ENCODE measurements at regions not wholly inside any gene's neighbourhood (a gene's known extent, or its start where the extent isn't known, plus 50 kb on each side); places are given as distances from the start of the nearest gene placed in this dataset.

DNA sequence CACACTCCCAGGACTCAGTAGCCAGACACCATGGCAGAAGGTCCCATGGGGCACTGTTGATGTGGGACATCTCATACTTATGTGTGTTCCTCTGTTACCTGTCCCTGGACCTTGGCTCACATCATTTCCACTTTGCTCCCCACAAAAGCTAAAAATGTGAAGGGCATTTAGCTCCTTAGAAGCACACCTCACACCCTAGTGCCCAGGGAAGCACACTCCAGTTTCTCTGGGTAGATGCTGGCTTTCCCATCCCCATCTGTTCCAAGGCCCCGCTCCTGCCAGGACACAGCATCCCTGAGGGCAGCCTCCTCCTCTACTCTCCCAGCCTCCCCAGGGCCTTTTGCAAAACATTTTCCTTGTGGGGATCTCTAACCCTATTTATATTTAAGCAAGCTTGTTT is 572.4 kb upstream of the MGMT start:
- no peak for DNase-seq (ENCODE audit: low read depth, low spot score)

DNA sequence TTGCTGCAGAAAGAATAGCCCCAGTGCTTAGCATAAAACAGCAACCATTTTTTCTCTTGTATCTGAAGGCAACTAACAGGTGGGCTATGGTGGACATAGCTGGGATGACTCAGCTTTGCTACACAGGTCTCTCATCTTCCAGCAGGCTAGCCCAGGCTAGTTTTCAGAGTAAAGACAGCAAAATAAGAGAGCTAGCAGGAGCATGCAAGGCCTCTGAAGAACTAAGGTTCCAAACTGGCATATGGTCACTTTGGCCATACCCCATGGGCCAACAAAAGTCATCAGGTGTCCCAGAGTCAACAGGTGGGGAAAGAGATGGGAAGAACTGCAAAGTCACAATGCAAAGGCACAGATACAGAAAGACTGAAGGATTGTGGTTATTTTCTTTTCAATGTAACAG is 571.6 kb upstream of the MGMT start:
- no peak for DNase-seq (ENCODE audit: low read depth, low spot score)

DNA sequence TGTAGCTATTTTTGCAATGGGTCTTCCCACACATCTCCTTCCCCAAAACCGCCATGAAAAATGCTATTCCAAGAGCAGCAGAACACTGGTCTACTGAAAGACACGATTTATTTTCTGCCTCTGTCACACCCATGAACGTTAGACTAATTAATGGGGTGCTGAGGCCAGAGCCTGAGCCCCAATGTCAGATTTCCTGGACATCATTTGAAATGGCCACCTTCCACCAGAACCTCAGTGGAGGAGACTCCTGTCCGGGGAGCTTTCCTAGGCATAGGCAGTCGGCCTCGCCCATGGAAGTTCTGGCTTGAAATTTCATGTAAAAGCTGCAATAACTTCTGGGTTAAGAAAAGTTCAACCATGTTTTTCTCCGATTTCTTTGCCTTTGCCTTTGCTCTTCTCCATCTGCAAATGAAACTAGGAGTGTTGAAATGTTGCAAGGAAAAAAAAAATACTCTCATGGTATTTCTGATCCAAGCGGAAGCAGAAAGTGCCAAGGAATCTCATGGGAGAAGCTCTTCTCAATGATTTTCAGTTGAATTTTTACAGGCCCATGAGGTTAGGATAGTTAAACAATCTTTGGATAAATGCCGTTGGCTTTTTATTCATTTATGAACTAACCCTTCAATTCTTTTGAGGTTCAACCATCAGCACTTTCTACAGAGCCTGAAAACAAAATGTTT is 570.8 kb upstream of the MGMT start:
- DNase-seq (ENCODE audit: low read depth, low spot score): no peak

DNA sequence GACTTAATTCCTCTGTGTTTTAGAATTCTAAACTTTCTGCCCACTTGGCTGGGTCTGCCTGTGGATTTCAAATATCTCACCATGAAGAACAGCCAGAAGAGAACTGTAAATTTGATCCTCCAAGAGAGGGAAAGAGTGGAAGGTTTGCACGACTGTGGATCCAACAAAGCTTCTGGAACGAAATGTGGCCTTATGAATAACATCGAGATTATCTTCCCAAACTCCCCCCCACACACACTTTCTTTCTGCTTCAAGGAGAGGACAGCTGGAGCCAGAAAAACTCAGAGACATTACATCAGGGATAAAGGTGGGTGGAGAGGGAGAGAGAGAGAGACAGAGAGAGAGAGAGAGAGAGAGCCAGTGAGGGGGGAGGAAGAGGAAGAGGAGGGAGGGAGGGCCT is 570.1 kb upstream of the MGMT start:
- no peak for DNase-seq (ENCODE audit: low read depth, low spot score)

DNA sequence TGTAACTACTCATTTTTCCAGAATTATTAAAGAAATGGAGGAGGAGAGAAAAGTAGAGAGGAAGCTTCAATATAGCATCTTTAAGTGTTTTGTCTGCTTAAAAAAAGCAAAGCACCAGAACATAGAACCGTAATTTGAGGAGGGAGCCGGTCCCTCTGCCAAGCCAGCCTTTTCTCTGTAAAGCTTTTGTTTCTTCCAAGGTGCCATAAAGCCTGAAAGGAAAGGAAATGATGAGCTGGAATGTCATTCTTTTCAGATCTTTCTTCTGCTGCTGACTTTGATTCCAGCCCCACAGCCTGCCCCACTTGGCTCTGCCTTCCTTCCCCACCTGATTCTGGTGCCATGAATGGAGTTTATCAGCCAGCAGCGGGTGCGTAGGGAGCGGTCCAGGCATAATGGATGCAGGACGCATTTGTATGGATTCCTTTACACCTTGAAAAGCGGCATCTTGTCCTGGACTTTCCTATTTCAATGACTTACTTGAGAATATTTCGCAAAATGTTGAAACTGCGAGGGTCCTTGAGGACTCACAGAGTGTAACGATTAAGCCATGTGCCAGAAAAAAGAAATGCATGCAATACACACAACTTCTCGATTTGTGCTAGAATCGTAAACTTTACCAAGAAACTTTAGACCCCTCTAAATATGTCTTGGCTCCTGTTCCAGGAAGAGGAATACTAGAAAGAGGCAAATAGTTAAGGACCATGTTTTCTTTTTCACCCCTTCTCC is 569.5 kb upstream of the MGMT start:
- DNase-seq (ENCODE audit: low read depth, low spot score): peak; percentile 9

DNA sequence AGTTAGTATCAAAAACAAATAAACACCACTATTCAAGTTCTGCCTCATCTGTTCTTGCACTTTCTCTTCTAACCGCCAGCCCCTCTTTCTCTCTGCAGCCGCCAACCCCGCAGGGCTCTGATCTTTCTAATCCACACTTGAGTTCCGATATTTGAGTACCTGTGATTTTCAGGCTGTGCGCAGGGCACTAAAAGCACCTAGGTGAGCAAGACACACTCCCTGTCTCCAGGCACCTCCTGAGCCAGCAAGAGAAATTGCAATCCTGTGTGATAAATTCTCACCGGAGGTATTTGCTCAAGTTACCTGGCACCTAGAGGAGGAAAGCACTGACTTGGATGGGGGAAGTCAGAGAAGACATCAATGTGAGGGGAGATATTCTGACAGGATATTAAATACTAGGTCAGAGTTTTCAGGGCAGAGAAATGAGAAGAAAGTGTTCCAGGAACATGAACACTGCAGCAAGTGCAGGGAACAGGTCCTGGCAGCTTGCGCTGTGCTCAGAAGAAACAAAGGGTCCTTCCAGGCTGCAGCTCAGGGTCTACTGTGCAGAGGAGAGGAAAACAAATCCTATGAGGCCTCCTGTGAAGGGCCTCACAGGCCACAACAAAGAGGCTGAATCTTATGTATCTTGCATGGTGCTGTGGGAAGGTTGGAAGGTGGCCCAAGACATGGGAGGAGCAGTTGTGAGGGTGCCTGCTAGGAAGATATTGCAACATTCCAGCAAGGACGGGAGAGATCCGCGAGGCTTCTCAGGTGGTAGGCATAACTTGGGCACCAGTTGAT is 568.7 kb upstream of the MGMT start:
- DNase-seq (ENCODE audit: low read depth, low spot score): peak; percentile 3

DNA sequence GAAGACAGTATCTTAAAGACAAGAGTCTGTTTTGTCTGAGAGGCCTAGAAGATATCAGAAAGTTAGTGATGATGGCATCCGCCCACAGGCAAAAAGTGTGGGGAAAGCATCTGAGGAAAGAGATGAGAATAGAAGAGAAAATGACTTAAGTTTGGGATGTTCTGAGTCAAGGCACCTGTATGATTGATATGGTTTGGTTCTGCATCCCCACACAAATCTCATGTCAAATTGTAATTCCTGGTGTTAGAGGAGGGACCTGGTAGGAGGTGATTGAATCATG is 568.2 kb upstream of the MGMT start:
- no peak for DNase-seq (ENCODE audit: low read depth, low spot score)

DNA sequence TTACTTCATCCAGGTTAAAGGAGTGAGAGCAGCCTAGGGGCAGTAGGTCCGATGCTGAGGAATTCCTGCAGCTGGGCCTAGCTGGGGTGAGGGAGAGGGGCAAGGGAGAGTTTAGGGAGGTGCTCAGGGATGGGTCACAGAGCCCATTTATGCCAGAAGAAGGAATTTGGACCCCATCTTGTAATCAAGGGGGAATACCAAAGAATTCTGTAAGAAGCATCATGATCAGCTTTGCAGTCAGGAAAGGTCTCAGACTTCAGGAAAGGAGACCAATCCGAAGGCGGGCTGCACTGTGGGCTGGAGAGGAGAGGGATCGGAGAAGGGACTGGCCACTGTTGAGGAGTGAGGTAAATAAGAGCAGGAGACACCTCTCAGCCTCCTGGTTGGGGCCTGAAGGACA is 566.6 kb upstream of the MGMT start:
- DNase-seq (ENCODE audit: low read depth, low spot score): no peak

DNA sequence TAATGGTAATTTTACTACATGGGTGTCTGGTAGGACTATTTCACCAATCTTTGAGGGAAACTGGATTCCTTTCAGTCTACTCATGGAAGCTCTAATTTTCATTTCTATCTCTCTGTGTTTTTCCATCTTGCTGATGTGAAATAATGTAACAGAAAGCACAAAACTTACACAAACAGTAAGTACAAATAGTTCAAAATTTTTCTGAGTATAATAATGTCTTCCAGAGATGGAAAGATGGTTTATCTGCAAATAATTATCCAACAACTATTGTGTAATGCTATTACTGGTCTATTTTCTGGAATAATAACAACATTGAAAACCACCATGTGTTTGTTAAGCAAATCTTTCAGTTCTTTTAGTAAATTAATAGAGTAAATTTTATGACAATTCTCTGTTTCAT is 565.8 kb upstream of the MGMT start:
- DNase-seq (ENCODE audit: low read depth, low spot score): no peak

DNA sequence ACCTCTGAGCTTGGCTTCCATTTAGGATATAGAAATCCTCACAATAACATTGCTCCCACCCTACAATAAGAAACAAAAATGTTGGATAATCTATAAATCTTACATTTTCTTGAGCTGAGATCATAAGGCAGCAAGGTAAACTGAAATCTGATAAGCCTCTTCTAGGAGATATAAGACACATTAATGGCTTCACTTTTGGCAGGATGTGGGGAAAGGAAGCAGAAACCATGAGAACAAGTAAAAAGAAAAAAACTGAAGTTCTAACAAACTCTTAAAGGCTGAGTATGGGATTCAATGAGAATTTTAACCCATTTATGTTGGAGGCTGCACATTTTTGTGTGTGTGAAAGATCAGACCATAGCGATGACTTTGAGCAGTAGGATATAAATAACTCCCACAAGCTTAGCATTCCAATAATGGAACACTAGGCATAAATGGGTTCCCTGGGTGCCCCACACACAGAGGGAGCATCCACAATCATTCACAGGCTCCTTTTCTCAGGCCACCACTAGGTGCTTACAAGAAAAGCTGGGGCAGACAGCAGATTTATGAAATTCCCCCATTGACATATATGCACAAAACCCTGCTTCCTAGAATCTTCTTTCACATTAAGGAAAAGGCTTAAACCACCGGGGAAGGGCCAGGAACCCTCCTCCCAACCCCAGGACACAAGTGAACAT is 564.9 kb upstream of the MGMT start:
- no peak for DNase-seq (ENCODE audit: low read depth, low spot score)

DNA sequence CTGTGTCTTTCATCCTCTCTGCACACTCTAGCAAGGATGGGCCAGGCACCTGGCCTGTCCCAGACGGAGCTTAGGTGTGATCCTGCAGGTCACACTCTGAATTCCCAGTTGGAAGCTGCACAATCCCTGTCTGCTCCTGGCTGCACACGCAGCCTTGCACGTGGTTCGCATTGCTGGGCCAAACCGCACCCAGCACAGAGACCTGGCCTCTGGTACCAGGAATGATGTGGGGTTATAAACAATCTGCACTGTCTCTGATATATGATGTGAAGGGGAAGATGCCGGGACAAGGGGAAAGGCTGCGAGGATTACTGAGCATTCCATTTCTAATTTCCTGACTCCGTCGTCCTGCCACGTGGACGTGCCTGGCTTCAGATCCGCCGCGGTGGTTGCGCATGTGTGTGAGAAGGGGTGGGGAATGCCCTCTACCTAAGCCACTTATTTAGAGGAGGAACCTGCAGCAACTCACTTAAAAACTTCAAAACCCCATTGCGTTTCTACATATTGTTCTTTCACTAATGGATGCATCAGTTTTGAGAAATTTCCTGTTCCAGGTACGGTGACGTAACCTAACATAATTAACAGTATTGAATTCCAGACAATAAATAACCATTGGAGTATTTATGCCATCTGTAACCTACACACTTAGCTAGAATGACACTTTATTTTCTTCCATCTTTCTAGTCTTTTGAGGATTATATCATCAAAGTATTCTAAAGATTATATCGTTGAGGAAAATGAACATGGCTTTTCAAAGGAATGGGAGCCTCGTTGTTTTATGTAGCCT is 559.7 kb upstream of the MGMT start:
- DNase-seq (ENCODE audit: low read depth, low spot score): no peak

DNA sequence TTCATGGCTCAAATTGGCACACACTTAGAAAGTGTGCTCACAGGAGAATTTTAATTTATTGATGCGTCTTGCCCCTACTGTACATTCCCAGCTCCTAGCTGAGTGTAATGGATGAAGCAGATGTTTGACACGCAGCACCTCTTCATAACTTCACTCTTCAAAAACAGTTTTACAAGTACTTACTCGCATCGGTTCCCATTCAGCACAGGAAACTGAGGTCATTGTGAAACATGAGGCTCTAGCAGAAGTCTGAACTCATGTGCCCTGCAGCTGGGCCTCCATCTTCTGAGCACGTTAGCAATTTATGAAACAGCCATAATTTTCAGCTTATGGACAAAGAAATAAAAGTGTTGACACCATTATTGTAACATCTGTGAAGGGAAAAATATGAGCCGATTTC is 558.9 kb upstream of the MGMT start:
- DNase-seq (ENCODE audit: low read depth, low spot score): no peak

DNA sequence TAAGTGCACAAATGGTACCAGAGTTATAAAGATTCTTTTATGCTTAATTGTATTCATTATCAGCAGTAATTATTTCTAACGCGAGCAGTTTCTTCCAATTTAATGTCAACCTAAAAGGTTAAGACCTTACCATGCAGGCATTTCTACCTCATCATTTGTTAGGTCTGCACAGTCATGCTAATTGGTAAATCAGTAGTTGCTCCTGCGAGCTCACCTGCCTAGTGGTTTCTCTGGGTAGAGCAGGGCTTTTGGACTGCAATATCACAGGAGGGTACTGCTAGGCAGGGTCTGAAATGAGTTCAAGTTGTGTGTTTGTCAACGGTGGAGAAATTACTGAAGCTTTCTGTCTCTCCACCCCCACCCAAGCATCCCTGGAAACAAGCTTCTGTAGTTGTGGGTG is 558.5 kb upstream of the MGMT start:
- peak; percentile 4 for DNase-seq (ENCODE audit: low read depth, low spot score)

DNA sequence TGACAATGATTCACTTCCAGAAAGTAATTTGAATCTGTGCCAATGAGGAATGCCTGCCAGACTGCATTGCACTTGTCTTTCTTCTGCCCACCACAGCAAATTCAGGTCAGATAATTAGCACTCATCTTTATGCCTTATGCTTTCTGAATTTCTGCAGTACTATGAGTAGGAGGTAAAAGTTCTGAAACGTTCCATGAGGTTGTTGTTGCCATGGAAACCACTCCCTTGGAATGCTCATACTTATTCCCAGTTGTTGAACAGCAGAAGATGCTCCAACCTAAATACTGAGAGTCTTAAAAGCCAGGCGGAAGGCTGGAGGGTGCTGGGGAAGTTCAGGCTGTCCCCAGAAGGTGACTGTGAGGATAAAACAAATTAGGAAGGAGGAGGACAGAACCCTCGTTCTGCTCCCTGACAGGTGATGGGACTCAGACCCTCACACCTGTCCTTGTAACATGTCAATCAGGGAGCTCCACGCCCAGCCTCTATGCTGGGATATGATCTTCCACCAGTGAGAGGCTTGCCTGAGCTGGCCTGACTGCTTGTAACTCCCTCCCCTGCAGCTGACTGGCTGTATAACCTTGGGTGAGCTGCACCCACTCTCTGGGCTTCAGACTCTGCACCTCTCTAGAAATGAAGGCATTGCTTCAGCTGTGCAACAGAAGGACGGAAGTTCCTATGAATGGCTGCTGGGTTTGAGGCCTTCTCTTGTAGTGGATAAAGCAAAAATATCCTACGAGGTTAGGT is 554.3 kb upstream of the MGMT start:
- DNase-seq (ENCODE audit: low read depth, low spot score): no peak

DNA sequence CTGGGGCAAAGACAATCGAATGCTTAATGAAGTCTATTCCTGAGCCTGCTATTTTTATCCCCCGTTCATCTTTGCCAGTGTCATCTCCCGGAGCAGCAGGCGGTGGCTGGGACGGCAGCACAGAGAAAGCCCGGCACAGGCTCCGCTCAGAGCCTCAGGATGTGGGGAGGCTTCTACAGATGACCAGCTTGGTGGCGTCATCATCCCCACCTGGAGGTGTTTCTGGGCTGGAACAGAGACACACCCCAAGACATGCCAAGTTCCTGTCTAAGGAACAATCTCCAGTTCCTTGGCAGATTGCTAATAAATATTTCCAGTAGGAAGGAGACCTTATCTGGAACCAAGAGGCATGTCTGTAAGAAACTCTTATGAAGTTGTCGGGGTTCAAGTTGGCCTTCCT is 552.4 kb upstream of the MGMT start:
- DNase-seq (ENCODE audit: low read depth, low spot score): no peak

DNA sequence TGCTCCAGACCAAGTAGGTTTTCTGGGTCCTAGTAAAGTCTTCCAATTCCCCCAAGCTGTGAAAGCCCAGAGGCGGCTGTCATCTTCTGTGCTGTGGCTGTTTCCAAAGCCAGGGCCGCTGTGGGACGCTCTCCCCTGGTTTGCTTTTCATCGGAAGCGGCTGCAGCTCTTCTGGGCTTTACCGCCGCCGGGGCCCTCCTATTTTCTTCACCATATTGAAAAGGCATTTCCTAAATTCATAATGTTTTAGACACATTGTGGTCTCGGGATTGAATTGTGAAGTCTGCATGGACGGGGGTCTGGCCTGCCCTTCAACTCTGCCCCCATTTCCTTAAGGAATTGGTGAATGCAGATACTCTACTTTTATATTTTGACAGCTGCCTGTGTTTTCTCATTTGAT is 551.4 kb upstream of the MGMT start:
- DNase-seq (ENCODE audit: low read depth, low spot score): no peak

DNA sequence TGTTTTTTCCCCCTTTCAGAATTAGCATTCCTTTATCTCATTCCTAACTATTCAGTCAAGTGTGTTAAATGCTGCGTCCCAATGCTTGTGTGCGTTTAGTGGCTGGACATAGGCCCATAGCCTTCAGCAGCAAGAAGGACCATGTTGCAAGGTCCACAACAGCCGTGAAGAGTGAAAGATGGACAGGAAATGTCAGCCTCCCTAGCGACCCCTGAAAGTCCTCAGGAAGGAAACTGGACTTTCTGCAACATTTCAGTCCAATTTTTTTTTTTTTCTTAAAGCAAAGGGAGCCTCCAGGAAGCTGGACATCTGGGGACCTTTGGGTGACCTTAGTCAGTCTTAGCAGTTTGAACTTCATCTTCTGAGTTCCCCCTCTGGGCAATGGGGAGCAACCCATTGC is 550.7 kb upstream of the MGMT start:
- DNase-seq (ENCODE audit: low read depth, low spot score): no peak

DNA sequence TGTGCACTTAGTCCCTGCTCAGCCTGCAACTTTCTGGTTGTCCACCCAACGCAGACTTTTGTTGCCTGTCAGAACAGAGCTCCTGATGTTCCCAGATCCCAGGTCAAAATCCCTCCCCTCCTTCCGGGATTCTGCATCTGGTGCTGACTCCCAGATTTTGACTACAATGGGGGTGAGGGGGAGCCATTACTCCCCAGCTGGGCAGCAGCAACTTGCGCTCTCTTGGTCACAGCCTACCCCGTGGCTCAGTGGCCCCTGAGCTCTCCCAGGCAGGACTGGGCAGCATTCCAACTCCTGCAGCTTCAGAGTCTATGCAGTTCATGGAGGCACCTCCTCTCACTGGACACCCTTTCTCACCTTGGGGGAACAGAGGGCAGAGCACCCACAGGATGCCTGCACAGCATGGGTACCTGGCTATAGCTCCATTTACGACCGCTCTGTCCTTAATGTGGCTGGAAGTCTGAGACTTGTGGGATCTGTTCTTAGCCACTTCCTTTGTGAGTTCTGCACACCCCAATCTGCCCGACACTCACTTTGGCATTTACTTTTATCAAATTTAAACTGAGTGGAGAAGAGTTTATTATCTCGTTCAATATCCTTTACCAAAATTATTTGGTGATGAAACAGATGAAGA is 545.5 kb upstream of the MGMT start:
- no peak for DNase-seq (ENCODE audit: low read depth, low spot score)

DNA sequence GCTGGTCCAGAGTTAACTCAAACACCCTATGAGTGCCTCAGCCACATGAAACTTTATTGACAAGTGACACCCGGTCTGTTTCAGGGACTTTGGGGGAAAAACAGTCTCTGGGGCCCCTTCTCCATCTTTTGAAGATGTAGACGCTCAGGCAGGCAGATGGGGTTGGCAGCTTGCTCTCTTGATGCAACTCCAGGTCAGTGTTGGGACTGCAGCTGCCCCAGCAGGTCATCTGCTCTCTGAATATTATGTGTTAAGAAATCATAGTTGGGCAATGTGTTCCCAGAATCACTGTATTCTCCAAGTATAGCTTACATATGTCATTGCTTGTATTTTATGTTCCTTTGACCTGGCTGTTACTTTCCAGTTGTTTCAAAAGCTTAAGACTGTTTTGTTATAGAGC is 544.9 kb upstream of the MGMT start:
- DNase-seq (ENCODE audit: low read depth, low spot score): no peak

DNA sequence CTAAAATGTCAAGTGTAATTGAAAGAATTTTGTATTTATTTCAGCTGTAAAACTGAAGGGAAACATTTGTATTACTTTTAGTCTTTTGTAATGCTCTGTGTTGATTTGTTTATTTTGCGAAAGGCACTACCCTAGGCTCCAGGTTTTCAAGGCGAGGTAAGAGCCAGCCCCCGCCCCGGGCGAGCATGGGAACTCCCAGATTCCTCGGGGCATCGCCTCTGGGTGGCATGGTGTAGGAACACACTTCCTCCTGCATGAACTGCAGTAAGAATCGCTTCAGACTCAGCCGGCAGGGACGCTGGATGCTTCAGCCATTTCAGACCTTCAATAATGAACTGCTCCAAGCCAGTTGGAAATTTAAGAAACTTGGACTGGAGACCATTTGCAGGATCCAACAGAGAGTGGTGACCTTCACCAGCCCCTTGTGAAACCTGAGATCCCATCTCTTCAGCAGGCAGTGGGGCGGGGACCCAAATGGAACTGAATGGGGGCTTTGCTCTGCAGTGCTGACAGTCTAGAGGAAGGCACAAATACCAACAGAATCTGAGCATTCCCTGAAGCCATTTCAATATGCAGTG is 544.3 kb upstream of the MGMT start:
- peak; percentile 47 for DNase-seq (ENCODE audit: low read depth, low spot score)

All from ELF-1 (cell line).